GM18861 (cell line): ENCODE measurements at regions not wholly inside any gene's neighbourhood (a gene's known extent, or its start where the extent isn't known, plus 50 kb on each side); places are given as distances from the start of the nearest gene placed in this dataset.

Experiments used
- ATAC-seq: cut with Tn5 transposase; IDR thresholded peaks from one replicate; pipeline ENCODE4 v1.9.1; 2021; ENCODE audit not compliant: unreplicated experiment

DNA sequence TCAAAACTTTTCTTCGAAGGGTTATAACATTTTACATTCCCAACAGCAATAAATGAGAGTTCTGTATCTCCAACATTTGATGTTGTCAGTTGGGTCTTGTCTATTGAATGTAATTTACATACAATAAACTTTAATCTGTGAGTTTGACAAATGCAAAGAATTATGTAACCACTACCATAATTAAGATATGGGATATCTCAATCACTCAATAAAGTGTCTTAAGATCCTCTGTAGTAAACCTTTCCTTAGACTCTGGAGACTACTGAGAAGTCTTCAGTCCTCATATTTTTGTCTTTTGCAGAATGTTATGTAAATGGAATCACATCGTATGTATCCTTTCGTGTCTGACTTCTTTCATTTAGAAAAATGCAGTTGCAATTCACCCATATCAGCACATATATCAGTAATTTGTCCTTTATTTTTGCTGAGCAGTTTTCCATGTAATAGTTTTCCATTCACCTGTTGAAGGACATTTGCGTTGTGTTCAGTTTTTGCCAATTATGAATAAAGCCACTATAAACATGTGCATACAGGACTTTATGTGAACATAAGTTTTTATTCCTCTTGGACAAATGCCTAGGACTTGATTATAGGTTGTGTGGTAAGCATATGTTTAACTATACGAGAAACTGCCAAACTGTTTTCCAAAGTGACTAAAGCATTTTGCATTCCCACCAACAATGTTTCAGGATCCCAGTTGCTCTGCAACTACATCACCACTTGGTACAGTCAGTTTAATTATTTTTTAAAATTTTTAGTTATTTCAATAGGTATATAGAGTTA lies 784.6 kb upstream of the ZNF608 start:
- ATAC-seq, result no peak

DNA sequence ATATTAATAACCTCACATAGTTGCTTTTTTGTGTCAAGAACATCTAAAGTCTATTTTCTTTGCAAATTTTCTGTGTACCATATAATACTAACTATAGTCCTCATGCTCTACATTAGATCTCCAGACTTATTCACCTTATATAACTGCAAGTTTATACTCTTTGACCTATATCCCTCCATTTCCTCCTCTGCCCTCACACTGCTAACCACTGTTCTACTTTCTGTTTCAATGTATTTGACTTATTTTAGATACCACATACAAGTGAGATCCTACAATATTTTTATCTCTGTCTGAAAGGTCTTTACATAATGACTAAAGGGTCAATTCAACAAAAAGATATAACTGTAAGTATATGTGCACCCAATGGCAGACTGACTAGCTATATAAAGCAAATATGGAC lies 789.7 kb upstream of the ZNF608 start:
- no peak for ATAC-seq

DNA sequence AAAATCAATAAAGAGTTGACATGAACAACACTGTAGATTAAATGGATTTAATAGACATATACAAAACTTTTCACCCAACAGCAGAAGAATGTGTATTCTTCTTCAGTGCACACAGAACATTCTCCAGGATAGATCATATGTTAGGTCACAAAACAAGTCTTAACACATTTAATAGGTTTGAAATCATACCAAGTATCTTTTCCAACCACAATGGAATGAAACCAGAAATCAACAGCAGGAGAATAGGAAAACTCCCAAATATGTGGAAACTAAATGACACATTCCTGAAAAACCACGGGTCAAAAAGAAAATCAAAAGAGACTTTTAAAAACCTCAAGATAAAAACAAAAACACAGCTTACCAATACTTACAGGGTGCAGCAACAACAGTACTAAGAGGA lies 790.1 kb upstream of the ZNF608 start:
- ATAC-seq, result no peak

DNA sequence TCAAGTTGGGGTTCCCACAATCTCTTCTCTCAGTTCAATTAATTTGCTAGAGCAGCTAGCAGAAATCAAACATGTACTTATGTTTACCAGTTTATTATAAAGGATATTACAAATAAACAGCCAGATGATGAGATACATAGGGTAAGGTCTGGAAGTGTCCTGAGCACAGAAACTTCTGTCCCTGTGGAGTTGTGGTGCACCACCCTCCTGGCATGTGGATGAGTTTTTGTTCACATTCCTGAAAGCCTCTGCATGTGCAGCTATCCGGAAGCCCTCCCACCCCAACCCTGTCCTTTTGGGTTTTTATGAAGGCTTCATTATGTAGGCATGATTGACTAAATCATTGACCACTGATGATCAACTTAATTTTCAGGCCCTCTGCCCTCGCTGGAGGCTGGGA lies 791.2 kb upstream of the ZNF608 start:
- no peak for ATAC-seq

DNA sequence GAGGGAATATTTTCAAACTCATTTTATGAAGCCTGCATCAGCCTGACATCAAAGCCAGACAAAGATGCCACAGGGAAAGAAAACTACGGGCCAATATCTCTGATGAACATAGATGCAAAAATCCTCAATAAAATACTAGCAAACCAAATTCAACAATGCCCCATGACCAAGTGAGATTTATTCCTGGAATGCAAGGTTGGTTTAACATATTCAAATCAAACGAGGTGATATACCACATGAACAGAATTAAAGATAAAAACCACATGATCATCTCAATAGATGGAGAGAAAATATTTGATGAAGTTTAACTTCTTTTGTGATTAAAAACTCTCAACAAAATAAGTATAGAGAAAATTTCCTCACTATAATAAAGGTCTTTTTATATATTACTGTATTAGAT lies 792.0 kb upstream of the ZNF608 start:
- ATAC-seq, result no peak

DNA sequence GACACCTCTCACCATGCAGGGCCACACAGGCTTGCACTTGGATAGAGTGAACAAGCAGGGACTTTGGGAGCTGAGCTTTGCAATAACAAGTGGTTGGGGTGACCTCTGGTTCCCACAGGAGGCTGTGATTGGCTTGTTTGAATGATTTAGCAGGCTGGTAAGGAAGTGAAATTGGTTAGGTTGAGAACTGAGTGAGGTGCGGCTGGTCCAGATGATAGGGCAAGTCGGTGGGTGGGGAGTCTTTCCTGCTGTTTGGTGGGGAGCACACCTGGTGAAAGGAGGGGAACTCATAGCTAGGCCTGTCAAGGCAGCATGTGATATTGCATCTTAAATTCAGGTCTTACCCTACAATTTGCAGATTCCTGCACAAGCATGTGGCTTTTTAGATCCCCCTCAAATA lies 794.6 kb upstream of the ZNF608 start:
- no peak for ATAC-seq

DNA sequence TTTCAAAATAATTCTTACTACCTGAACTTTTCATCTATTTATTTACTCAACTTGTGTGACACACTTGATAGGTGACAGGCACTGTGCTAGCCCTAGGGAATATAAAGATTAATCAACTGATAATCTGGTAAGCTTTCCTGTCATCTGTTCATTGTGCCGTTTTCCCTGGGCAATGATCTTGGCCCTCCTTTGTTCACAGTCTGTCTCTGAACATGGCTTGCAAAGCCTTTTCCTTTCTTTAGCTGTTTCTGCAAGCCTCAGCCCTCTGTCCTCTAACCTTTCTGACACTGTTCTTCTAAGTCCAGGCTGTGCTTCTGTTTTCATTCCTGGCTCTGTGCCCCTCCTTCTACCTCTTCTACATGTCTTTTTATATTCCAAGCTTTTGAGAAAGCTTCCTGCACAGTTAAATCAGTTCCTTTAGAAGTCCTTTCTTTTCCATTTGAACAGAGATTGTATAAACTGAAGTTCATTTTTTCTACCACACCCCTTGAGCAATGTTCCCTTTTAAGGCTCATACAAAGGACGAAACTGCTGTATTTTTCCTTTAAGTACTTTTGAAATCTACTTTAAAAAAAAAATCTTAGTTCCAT lies 803.0 kb upstream of the ZNF608 start:
- ATAC-seq, result no peak

DNA sequence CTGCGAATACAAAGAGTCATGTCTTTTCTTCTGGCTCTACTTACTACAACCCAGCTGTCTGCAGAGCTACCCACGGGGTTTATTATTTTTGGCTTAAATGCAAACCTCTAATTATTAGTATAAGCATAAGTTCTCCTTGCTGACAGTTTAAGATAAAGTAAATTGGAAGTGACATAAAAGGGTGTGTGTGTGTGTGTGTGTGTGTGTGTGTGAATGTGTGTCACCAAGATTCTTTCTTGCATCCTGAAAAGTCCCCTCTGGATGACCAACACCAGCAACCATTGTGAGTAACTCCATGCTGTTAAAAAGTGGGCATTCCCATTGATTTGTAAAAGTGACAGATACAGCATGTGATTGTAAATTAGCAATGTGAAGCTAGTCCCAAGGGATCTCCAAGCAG lies 803.8 kb upstream of the ZNF608 start:
- ATAC-seq, result no peak

DNA sequence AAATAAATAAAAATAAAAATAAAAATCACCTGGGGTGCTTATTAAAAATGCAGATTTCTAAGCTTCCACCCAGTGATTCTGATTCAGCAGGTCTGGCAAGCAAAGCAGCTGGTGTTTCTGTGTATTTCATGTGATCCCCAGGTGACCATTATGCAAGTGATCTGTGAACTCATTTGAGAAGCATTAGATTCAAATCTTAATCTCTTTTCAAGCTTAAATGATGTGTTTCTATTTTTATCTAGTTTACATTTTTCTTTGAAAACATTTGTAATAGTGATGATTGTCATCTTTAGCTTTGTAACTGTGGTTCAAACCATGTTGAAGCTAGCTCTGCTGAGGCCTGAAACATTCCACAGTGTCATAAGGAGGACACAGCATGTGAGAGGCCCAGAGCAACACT lies 804.8 kb upstream of the ZNF608 start:
- no peak for ATAC-seq

DNA sequence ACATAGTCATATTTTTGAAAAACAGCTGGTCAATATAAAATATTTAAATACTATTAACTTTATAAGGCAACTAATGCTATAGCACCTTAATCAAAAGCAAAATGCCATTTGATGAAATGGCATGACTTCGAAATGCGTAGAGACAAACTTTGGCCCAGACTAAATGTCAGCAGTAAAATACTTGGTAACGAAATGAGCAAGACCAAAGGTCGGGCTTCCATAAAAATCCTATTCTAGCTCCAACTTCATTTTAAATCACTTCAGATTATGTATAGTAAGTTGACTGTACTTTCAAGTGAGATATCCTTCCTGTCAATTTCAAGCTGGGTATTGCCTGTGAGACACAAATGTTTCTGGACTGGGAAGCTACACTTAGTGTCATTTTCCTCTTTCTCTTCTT lies 805.4 kb upstream of the ZNF608 start:
- no peak for ATAC-seq

DNA sequence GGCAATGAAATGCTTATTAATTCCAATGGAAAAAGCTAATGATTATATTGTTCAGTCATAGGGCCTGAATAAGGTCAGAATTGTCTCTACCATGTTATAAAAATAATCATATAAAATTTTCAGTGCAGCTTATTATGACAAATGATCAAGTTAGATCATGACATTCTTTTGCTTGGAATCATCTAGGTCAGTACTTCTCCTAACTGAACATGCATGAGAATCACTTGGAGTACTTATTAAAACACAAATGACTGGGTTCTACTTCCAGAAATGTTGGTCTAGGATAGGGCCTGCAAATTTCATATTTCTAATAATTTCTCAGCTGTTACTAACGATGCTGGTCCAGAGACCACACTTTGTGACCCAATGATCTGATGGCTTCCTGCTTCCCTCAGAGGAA lies 806.0 kb upstream of the ZNF608 start:
- ATAC-seq, result no peak

DNA sequence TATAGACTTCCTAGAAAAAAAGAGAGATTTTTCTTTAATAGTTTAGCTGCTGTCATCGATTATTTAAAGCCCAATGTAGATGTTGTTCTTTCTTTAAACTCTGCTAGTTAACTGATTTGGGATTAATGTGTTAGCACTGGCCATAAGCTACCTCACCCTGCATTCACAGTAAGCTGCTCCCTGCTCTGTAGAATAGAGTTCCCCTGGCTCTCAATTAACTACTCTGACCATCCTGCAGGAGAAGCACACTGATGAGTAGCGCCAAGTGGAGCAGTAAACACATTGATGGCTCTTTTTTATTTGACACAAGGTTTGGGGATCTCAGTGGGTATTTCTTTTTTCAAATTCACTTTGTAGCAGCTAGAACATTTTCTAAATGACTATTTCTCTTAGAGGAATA lies 807.9 kb upstream of the ZNF608 start:
- ATAC-seq, result no peak

DNA sequence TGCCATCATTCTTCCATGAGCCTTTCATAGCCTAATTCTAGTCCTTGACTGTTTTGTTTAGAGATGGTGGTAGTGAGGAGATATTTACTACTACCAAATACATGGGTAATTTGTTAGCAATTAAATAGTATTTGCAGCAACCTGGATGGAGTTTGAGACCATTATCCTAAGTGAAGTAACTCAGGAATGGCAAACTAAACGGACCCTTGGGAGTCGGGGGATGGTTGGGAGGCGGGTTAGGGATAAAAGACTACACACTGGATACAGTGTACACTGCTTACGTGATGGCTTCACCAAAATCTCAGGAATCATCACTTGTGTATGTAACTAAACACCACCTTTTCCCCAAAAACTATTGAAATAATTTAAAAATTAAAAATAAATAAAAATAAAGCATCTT lies 809.2 kb upstream of the ZNF608 start:
- ATAC-seq, result no peak

DNA sequence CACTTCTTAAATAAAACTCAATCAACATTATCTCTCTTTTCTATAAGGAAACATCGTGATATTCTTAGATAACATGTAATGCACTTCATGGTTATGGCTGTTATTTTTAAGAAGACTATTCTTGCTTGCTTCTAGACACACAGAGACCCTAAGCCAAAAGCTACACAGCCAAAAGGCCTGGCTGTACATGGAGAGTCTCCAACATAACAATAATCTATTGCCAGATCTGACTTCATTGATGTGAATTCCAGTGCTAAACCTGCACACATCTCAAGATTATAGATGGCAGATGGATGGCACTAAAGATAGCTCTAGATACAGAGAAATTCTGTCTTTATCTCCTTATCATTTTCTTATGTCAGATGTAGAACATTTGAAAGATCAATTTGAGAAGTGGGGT lies 811.6 kb upstream of the ZNF608 start:
- ATAC-seq, result no peak

DNA sequence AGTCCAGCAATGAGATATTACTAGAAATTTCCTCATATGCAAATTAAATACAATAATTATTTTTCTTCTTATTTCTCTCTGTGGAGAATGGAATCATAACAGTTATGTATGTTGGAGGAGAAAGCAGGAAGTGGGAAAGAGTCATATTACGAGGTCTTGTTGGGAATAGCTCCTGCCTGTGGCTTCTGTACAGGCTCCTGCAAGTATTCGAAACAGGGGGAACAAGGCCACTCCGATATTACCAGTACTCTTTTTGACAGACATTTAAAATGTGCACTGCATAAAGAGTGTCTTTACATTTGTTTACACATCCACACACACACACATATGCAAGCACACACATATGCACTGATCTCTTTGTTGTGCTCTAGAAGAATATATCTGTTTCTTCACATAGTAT lies 812.0 kb upstream of the ZNF608 start:
- no peak for ATAC-seq

DNA sequence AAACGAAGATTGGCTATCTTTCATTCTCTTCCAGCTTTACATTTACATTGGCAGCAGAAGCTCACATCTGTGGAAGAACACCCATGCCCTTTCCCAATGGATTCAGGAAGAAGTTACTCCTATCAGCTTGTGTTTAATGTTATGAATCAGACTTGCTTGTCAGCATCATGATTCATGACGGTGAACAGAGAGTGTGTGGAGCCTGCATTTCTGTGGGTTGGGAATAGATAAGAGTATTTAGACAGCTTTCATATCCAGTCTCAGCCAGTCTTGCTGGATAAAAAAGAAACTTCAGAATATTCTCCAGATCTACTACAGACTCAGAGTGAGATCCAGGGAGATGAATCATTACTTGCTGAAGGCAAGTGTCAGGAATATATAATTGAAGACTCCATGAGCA lies 812.9 kb upstream of the ZNF608 start:
- ATAC-seq, result no peak

DNA sequence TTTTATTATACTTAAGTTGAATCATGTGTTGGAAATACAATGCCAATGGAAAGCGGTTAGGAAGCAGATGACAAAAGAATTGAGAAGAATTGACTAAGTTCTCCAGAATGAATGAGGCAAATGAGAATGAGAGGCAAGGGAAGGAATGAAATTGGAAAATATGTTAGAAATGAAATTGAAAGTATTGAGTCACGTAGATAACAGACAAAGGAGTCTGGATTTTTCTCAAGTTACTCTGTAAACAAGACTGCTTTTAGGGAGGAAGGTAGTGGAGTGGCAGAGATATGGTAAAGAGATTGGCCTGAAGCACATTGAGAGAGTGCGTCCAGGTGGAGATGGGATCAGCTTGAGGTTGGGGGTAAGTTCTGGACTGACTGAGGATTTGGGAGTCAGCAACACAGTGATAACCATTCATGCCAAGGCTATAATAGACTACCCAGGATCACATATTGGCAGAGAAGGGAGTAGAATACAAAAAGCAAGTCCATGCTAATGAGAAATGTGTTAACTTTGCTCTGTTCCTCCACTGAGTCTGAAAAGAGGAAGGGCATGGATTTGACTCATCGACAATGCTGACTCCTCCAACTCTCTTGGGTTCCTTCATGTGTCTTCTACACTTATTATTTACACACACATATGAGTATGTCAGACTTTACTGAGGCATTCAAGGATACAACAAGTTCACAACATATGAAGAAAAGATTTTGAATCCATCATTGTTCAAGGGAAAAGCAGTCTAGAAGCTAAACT lies 814.2 kb upstream of the ZNF608 start:
- no peak for ATAC-seq

DNA sequence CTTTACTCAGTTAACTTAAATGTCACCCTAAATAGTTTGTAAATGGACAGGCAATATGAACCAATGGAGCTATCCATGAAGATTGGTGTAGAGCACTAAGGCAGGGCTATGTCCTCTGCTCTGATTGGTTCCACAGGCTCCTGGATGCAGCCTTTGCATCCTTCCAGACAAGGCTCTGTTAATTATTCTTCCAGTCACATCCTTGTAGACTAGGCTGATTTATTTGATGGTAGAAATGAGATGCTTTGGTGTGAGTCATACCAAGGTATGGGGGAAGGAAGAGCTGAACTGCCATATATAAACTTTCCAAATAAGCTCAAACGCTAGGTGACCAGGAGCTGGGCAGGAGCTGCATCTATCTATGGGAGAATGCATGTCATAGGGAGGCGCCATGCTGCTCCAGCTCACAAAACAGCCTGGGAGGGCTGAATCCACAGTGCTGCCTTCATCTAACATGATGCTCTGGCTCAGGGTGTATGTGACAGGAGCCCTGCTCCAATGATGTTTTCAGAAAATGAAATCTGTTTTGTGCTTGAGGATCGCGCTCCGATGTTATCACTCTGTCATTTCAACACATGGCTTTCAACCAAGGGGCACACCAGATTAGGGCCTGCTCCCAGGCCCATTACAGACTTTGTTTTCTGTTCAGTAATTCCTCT lies 818.0 kb upstream of the ZNF608 start:
- no peak for ATAC-seq

DNA sequence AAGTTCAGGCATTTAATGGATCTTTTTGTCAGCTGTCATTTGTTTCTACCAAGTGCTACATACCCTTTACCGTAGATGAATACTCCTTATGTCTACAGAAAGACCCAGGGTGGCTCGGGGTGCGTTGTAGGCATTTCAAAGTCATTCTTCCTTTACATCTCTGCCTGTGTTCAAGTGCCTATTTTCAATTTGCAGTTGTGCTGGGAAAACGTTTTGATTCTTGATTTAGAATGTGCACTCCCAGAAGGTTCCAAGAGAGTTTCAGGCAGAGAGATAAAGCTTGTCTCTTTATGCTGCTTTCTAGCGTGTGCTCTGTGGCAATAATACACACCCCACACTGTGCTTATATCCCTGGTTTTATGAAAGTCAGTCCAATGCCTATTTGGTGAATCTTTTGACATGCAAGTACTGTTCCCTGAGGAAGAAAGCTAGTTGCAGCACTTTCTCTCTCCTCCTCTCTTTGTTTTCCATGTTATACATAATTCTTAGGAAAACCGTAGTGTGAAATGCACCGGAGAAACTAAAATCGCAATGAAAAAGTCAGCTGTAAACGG lies 828.1 kb upstream of the ZNF608 start:
- no peak for ATAC-seq

DNA sequence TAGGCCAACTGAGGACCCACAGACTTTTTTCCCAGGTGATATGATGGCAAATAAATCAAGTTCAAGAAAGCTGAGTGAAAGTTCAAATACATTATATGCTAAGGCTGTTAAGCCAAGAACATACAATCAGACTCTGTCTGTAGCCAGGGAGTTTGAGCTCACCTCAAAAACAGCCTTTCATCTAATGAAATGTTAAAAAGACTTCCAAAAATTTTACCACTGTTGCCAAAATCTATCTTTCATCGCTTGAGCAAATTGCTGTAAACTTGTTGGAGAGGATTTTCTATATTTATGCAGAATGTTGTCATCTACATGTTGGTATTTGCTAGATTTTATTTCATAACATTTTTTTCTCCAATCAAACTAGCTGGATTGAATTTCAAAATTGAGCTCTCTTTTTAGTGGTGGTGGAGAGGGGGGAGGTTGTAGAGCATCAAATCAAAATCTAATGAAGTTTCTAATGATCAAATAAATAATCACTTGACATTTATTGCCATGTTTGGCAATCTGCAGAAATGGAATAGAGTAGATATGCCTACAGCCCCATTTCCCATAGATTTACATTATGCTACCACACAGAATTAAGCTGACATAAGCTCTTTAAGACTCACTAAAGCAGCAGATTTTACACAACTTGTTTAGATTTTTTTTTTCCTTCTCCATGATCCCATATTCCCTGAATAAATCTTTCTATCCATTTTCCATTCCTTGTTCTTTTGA lies 828.9 kb upstream of the ZNF608 start:
- no peak for ATAC-seq
